SK-N-SH (cell line): ENCODE measurements at regions not wholly inside any gene's neighbourhood (a gene's known extent, or its start where the extent isn't known, plus 50 kb on each side); places are given as distances from the start of the nearest gene placed in this dataset.

Experiments
- CTCF ChIA-PET: fragments of 300-600, 350-600 bp; formaldehyde crosslinking; extraction: SDS; loops from one replicate; lab custom pipeline; 2021; lab: Yijun Ruan, JAX
- POLR2A ChIA-PET: fragments of 350-600 bp; sonication (Branson Sonifier 250); formaldehyde crosslinking; extraction: SDS; loops from one replicate; lab custom pipeline; 2020; ENCODE audit warnings: antibody characterized with exemption, inconsistent platforms; lab: Yijun Ruan, JAX
- DNase-seq: peaks from one replicate; pipeline ENCODE4 v3.0.0; 2012
- H2AFZ ChIP-seq: fragments of 200-600 bp; sonication (generic); 2 replicates; pipeline ENCODE4 v1.8.1; 2016; ENCODE audit warnings: antibody characterized with exemption, mild to moderate bottlenecking, low read depth
- H3F3A ChIP-seq: fragments of 200-600 bp; sonication (generic); replicated peaks from 2 replicates; pipeline ENCODE3; 2016; ENCODE audit warnings: antibody characterized with exemption, mild to moderate bottlenecking; ENCODE audit not compliant: insufficient read depth
- H3K27ac ChIP-seq, 2 experiments: fragments of 200-500 bp in 1 of 2; fragments of 200-600 bp in 1 of 2; sonication (Bioruptor generic) in 1 of 2; sonication (generic), shearing (Covaris generic) in 1 of 2; 2 replicates each; pipeline versions ENCODE4 v1.5.1 to v1.6.1; 2014 to 2016; ENCODE audit warnings: low read depth in 2 of 2, inconsistent platforms in 1 of 2, low read length in 1 of 2, mild to moderate bottlenecking in 1 of 2, mixed read lengths in 1 of 2
- H3K27me3 ChIP-seq: fragments of 200-600 bp; sonication (generic), shearing (Covaris generic); 2 replicates; pipeline ENCODE4 v1.6.1; 2016; ENCODE audit warnings: mixed run types; ENCODE audit not compliant: insufficient read depth
- H3K36me3 ChIP-seq, 2 experiments: fragments of 200-500 bp in 1 of 2; fragments of 200-600 bp in 1 of 2; sonication (Bioruptor generic) in 1 of 2; sonication (generic) in 1 of 2; replicated peaks in 1 of 2; 2 replicates each; pipeline versions ENCODE3 to v1.5.1; 2014 to 2016; ENCODE audit warnings: low read length in 1 of 2, mild to moderate bottlenecking in 1 of 2; ENCODE audit not compliant: insufficient read depth in 2 of 2, control insufficient read depth in 1 of 2
- H3K4me1 ChIP-seq, 2 experiments: fragments of 200-500 bp in 1 of 2; fragments of 200-600 bp in 1 of 2; sonication (Bioruptor generic) in 1 of 2; sonication (generic), shearing (Covaris generic) in 1 of 2; 2 replicates each; pipeline versions ENCODE4 v1.5.1 to v1.6.1; 2014 to 2016; ENCODE audit warnings: low read depth in 1 of 2, low read length in 1 of 2, mixed run types in 1 of 2; ENCODE audit not compliant: insufficient read depth in 2 of 2, control insufficient read depth in 1 of 2
- H3K4me2 ChIP-seq: fragments of 200-600 bp; sonication (generic), shearing (Covaris generic); 2 replicates; pipeline ENCODE4 v1.6.1; 2017; ENCODE audit warnings: mixed run types
- H3K4me3 ChIP-seq, 2 experiments: fragments of 200-500 bp in 1 of 2; fragments of 200-600 bp in 1 of 2; sonication (Bioruptor generic) in 1 of 2; sonication (generic), shearing (Covaris generic) in 1 of 2; 2 replicates each; pipeline versions ENCODE4 v1.5.1 to v1.8.1; 2014 to 2016; ENCODE audit warnings: low read depth in 2 of 2, inconsistent platforms in 1 of 2, low read length in 1 of 2, mild to moderate bottlenecking in 1 of 2, mixed read lengths in 1 of 2, moderate library complexity in 1 of 2
- H3K79me2 ChIP-seq: fragments of 200-600 bp; sonication (generic); 2 replicates; pipeline ENCODE4 v1.8.1; 2017; ENCODE audit warnings: mild to moderate bottlenecking; ENCODE audit not compliant: insufficient read depth
- H3K9ac ChIP-seq: fragments of 200-600 bp; sonication (generic); 2 replicates; pipeline ENCODE4 v1.6.1; 2017; ENCODE audit warnings: mixed run types
- H3K9me2 ChIP-seq: fragments of 200-600 bp; sonication (generic); 2 replicates; pipeline ENCODE4 v1.6.1; 2017; ENCODE audit warnings: mixed run types
- H3K9me3 ChIP-seq: fragments of 200-600 bp; sonication (generic); 2 replicates; pipeline ENCODE4 v1.6.1; 2017; ENCODE audit warnings: mixed run types, mild to moderate bottlenecking, moderate library complexity
- H4K20me1 ChIP-seq: fragments of 200-600 bp; sonication (generic); 2 replicates; pipeline ENCODE4 v1.6.1; 2017; ENCODE audit warnings: mild to moderate bottlenecking, mixed run types; ENCODE audit not compliant: insufficient read depth
- CHD2 ChIP-seq: fragments of 150-350 bp; IDR thresholded peaks from 2 replicates; pipeline ENCODE4 v1.6.1; 2018; ENCODE audit warnings: low read length; ENCODE audit not compliant: partially characterized antibody
- EP300 ChIP-seq, 2 experiments: IDR thresholded peaks; 2 replicates each; pipeline versions ENCODE4 v1.4.0 to v1.6.1; 2012; ENCODE audit warnings: borderline replicate concordance in 1 of 2, low read depth in 1 of 2, low read length in 1 of 2
- EZH2phosphoT487 ChIP-seq: fragments of 200-600 bp; sonication (generic); IDR thresholded peaks from 2 replicates; pipeline ENCODE4 v1.6.1; 2017; ENCODE audit warnings: low read depth, mixed run types, mild to moderate bottlenecking, antibody characterized with exemption, moderate library complexity, borderline replicate concordance
- FOSL2 ChIP-seq: IDR thresholded peaks from 2 replicates; pipeline ENCODE4 v1.4.0; 2012; ENCODE audit warnings: low read depth, mild to moderate bottlenecking, moderate library complexity, borderline replicate concordance
- FOXM1 ChIP-seq: IDR thresholded peaks from 2 replicates; pipeline ENCODE4 v1.4.0; 2012; ENCODE audit warnings: low read depth, mild to moderate bottlenecking
- MEF2A ChIP-seq: IDR thresholded peaks from 2 replicates; pipeline ENCODE4 v1.4.0; 2012; ENCODE audit warnings: low read depth, borderline replicate concordance
- NRF1 ChIP-seq: IDR thresholded peaks from 2 replicates; pipeline ENCODE4 v1.6.1; 2012; ENCODE audit warnings: low read depth, mild to moderate bottlenecking, low read length
- REST ChIP-seq: IDR thresholded peaks from 2 replicates; pipeline ENCODE4 v1.6.1; 2012; ENCODE audit warnings: mild to moderate bottlenecking, low read depth, low read length, moderate library complexity
- RXRA ChIP-seq: IDR thresholded peaks from 2 replicates; pipeline ENCODE4 v1.4.0; 2012; ENCODE audit warnings: low read depth, mild to moderate bottlenecking, borderline replicate concordance
- SIN3A ChIP-seq: IDR thresholded peaks from 2 replicates; pipeline ENCODE4 v1.6.1; 2012; ENCODE audit warnings: low read depth, mild to moderate bottlenecking, low read length, moderate library complexity, borderline replicate concordance
- TAF1 ChIP-seq: IDR thresholded peaks from 2 replicates; pipeline ENCODE4 v1.6.1; 2012; ENCODE audit warnings: low read depth, mild to moderate bottlenecking, low read length, moderate library complexity, borderline replicate concordance
- TCF12 ChIP-seq: IDR thresholded peaks from 2 replicates; pipeline ENCODE4 v1.4.0; 2012
- USF1 ChIP-seq: IDR thresholded peaks from 2 replicates; pipeline ENCODE4 v1.4.0; 2012; ENCODE audit warnings: low read depth, borderline replicate concordance
- USF2 ChIP-seq: fragments of 150-350 bp; IDR thresholded peaks from 2 replicates; pipeline ENCODE4 v1.6.1; 2017; ENCODE audit warnings: antibody characterized with exemption, low read length, low read depth, borderline replicate concordance
- WGBS: methylation state at CpG from one replicate; pipeline ENCODE4 v1.1.6; 2017; ENCODE audit warnings: low lambda C conversion rate; 5-methylcytosine and 5-hydroxymethylcytosine counted together

GRCh38 chr6:100179576-100179975, 185.6 kb upstream of the MCHR2 start:
- WGBS = 95% methylated on average over 1 of the region's 1 CpG
- CTCF ChIA-PET = interaction anchor here (1.0 kb wide), 1 partner anchor 487 kb away, joined by 3 read pairs; no protein-coding TSS in a partner anchor
- H4K20me1 ChIP-seq = no peaks in the 10 kb centered on the region
- H3K4me2 ChIP-seq = no peak overlapping the region
- no peaks in the 10 kb centered on the region for H3K9me3 ChIP-seq
- no peak overlapping the region for H3K27ac ChIP-seq
- POLR2A ChIA-PET = no interaction called here
- TF ChIP-seq USF2 (no peak), TCF12 (no peak), TAF1 (no peak), SIN3A (no peak), REST (no peak), EP300 (IDR thresholded peaks at IDR 0.05; ENCODE audit: borderline replicate concordance in 1 of 2, low read depth in 1 of 2, low read length in 1 of 2) (no peak), RXRA (no peak), FOXM1 (no peak), CHD2 (no peak), FOSL2 (no peak), MEF2A (no peak), USF1 (no peak), NRF1 (no peak), EZH2phosphoT487 (no peak)
- H3K4me3 ChIP-seq = no peak overlapping the region
- H3K9me2 ChIP-seq = no peaks in the 10 kb centered on the region
- no peaks in the 10 kb centered on the region for H3F3A ChIP-seq
- H3K79me2 ChIP-seq = no peaks in the 10 kb centered on the region
- DNase-seq = no peak
- no peaks in the 10 kb centered on the region for H3K27me3 ChIP-seq
- no peaks in the 10 kb centered on the region for H3K36me3 ChIP-seq
- no peak overlapping the region for H2AFZ ChIP-seq
- H3K9ac ChIP-seq = no peak overlapping the region
- H3K4me1 ChIP-seq = peaks cover 0 to 10% of the 10 kb centered on the region in 2 experiments; a peak in 1 of 4 replicates
